ENCODE measurements at regions not wholly inside any gene's neighbourhood (a gene's known extent, or its start where the extent isn't known, plus 50 kb on each side); places are given as distances from the start of the nearest gene placed in this dataset.
"Not testable (repeated sequence)": the region's sequence is repeated elsewhere in the genome, so short reads cannot be mapped to it uniquely, and the experiment has no call there.

- ATAC-seq (no peak), DNase-seq (no peak)
- intact Hi-C loops (cut with DNase I), result loop anchor here in 1 of 2 donors (10.0 kb wide), 1 partner anchor 103 kb away; no protein-coding TSS in a partner anchor
Observed at GRCh38 chr18:22601481-22601880, 183.8 kb upstream of the CTAGE1 start.

- not testable (repeated sequence) for DNase-seq, ATAC-seq
- intact Hi-C loops (cut with DNase I), result loop anchor here in 1 of 2 donors (10.0 kb wide), 1 partner anchor 102 kb away; no protein-coding TSS in a partner anchor
Observed at GRCh38 chr18:22602456-22602855, 184.7 kb upstream of the CTAGE1 start.

- intact Hi-C loops (cut with DNase I), result loop anchor here in 1 of 2 donors (10.0 kb wide), 1 partner anchor 101 kb away; no protein-coding TSS in a partner anchor
- no peak for ATAC-seq
- DNase-seq, result no peak
Observed at GRCh38 chr18:22603902-22604301, 186.2 kb upstream of the CTAGE1 start.

- intact Hi-C loops (cut with DNase I), result loop anchor here in 1 of 2 donors (10.0 kb wide), 1 partner anchor 100 kb away; no protein-coding TSS in a partner anchor
- DNase-seq (peak; percentile 67), ATAC-seq (peak; percentile 73 to 78)
Observed at GRCh38 chr18:22604390-22604985, 186.8 kb upstream of the CTAGE1 start.

- ATAC-seq, result no peak
- intact Hi-C loops (cut with DNase I), result loop anchor here in 1 of 2 donors (10.0 kb wide), 1 partner anchor 100 kb away; no protein-coding TSS in a partner anchor
- no peak for DNase-seq
Observed at GRCh38 chr18:22604986-22605421, 187.3 kb upstream of the CTAGE1 start.

- ATAC-seq (no peak), DNase-seq (no peak)
- intact Hi-C loops (cut with DNase I), result loop anchor here in 1 of 2 donors (10.0 kb wide), 1 partner anchor 99 kb away; no protein-coding TSS in a partner anchor
Observed at GRCh38 chr18:22605736-22606135, 188.0 kb upstream of the CTAGE1 start.

GRCh38 chr18:22606563-22607283 is 189.0 kb upstream of the CTAGE1 start:
- DNase-seq, result peak; percentile 24
- intact Hi-C loops (cut with DNase I), result loop anchor here in 1 of 2 donors (10.0 kb wide), 1 partner anchor 98 kb away; no protein-coding TSS in a partner anchor
- ATAC-seq, result peak in 1 of 2 donors; percentile 12

GRCh38 chr18:22607284-22607635 is 189.5 kb upstream of the CTAGE1 start:
- intact Hi-C loops (cut with DNase I), result loop anchor here in 1 of 2 donors (10.0 kb wide), 1 partner anchor 98 kb away; no protein-coding TSS in a partner anchor
- no peak for ATAC-seq
- no peak for DNase-seq

- DNase-seq, result no peak
- intact Hi-C loops (cut with DNase I), result loop anchor here in 1 of 2 donors (10.0 kb wide), 1 partner anchor 96 kb away; no protein-coding TSS in a partner anchor
Observed at GRCh38 chr18:22608847-22609246, 191.1 kb upstream of the CTAGE1 start.

GRCh38 chr18:22609642-22610041 is 191.9 kb upstream of the CTAGE1 start:
- peak; percentile 28 to 30 for ATAC-seq
- DNase-seq, result peak; percentile 85
- intact Hi-C loops (cut with DNase I), result loop anchor here in 1 of 2 donors (10.0 kb wide), 1 partner anchor 95 kb away; no protein-coding TSS in a partner anchor

More at GRCh38 chr18:22608847-22609246, 191.1 kb upstream of the CTAGE1 start:
- ATAC-seq, result no peak

- DNase-seq, result no peak
- ATAC-seq, result peak in 1 of 2 donors; percentile 16
- intact Hi-C loops (cut with DNase I), result no loop called here
Observed at GRCh38 chr18:22613058-22613690, 195.5 kb upstream of the CTAGE1 start.

- DNase-seq (no peak), ATAC-seq (peak in 1 of 2 donors; percentile 76)
Observed at GRCh38 chr18:22613788-22614187, 196.1 kb upstream of the CTAGE1 start.

GRCh38 chr18:22623513-22623912 is 205.8 kb upstream of the CTAGE1 start:
- ATAC-seq (no peak), DNase-seq (no peak)
- intact Hi-C loops (cut with DNase I), result no loop called here

More at GRCh38 chr18:22613788-22614187, 196.1 kb upstream of the CTAGE1 start:
- intact Hi-C loops (cut with DNase I), result no loop called here

- ATAC-seq, result no peak
- DNase-seq, result no peak
- intact Hi-C loops (cut with DNase I), result no loop called here
Observed at GRCh38 chr18:22624176-22624575, 206.5 kb upstream of the CTAGE1 start.

GRCh38 chr18:22625406-22625805 is 207.7 kb upstream of the CTAGE1 start:
- intact Hi-C loops (cut with DNase I), result no loop called here

GRCh38 chr18:22626771-22627170 is 209.1 kb upstream of the CTAGE1 start:
- ATAC-seq, result no peak
- no peak for DNase-seq
- intact Hi-C loops (cut with DNase I), result no loop called here

More at GRCh38 chr18:22625406-22625805, 207.7 kb upstream of the CTAGE1 start:
- ATAC-seq (peak in 1 of 2 donors; percentile 29), DNase-seq (no peak)

- DNase-seq (no peak), ATAC-seq (no peak)
- intact Hi-C loops (cut with DNase I), result no loop called here
Observed at GRCh38 chr18:22627506-22627905, 209.8 kb upstream of the CTAGE1 start.

- ATAC-seq, result no peak
- no peak for DNase-seq
- intact Hi-C loops (cut with DNase I), result no loop called here
Observed at GRCh38 chr18:22628795-22629510, 211.2 kb upstream of the CTAGE1 start.

GRCh38 chr18:22630980-22631379 is 213.3 kb upstream of the CTAGE1 start:
- DNase-seq (no peak), ATAC-seq (no peak)
- intact Hi-C loops (cut with DNase I), result no loop called here
